Gastrocnemius medialis (tissue), 4 donors: ENCODE measurements at regions not wholly inside any gene's neighbourhood (a gene's known extent, or its start where the extent isn't known, plus 50 kb on each side); places are given as distances from the start of the nearest gene placed in this dataset.

Experiments used
- CTCF ChIP-seq, 5 experiments: fragments of 450-650 bp in 3 of 5; fragments of 200-600 bp in 2 of 5; sonication (generic) in 2 of 5; IDR thresholded peaks in 4 of 5; conservative IDR thresholded peaks in 1 of 5; 1 replicate in 4 of 5; 2 replicates in 1 of 5; pipeline ENCODE4 v1.5.1; 2016 to 2019; ENCODE audit warnings: antibody characterized with exemption in 5 of 5, mild to moderate bottlenecking in 3 of 5, moderate library complexity in 3 of 5
- POLR2A ChIP-seq, 2 donors: fragments of 450-650 bp; IDR thresholded peaks; one replicate each; pipeline ENCODE4 v1.6.1; 2017; ENCODE audit warnings: antibody characterized with exemption in 2 of 2, mild to moderate bottlenecking in 2 of 2, moderate library complexity in 2 of 2

- TF ChIP-seq CTCF (IDR thresholded peaks at IDR 0.05 in 4 of 5, conservative IDR thresholded peaks at IDR 0.05 in 1 of 5) (no peak), POLR2A (IDR thresholded peaks at IDR 0.05) (no peak)
These were observed 99.2 kb upstream of the RAPGEF2 start for GRCh38 chr4:159003420-159004253.
